ENCODE measurements at regions not wholly inside any gene's neighbourhood (a gene's known extent, or its start where the extent isn't known, plus 50 kb on each side); places are given as distances from the start of the nearest gene placed in this dataset.

DNA sequence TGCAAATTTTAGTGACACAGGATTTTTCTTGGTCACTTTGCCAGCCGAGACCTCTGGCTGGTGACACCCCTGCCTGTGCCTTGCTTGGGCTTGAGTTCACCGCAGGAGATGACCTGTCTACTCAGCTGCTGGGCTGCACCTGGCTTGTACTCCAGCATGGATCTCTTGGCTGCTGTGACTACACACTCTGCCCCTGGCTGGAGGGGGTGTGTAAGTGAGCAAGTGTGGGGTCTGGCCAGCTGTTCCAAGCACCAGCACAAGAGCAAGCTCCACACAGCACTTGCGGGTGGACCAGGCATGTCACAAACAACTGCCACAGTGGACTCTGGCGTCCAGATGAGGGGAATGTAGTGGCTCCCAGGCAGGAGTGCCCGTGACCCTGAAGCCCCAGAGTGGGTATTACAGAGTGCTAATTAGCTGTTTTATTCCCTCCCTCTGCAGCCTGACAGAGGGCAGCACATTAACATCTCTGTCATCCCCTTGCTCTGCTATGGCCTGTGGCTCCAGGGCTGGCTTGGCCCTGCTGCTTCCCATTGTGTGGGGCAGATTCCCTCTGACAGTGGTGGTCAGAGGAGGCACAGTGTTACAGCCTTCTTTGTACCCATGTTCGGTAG is 1387.2 kb downstream of the OLFM4 start:
- TF ChIP-seq, protein P1, sequence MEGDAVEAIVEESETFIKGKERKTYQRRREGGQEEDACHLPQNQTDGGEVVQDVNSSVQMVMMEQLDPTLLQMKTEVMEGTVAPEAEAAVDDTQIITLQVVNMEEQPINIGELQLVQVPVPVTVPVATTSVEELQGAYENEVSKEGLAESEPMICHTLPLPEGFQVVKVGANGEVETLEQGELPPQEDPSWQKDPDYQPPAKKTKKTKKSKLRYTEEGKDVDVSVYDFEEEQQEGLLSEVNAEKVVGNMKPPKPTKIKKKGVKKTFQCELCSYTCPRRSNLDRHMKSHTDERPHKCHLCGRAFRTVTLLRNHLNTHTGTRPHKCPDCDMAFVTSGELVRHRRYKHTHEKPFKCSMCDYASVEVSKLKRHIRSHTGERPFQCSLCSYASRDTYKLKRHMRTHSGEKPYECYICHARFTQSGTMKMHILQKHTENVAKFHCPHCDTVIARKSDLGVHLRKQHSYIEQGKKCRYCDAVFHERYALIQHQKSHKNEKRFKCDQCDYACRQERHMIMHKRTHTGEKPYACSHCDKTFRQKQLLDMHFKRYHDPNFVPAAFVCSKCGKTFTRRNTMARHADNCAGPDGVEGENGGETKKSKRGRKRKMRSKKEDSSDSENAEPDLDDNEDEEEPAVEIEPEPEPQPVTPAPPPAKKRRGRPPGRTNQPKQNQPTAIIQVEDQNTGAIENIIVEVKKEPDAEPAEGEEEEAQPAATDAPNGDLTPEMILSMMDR (IDR thresholded peaks at IDR 0.05) = no peak
- no peak for TF ChIP-seq POLR2A (IDR thresholded peaks at IDR 0.05)

Measured in heart left ventricle (tissue), 13 donors.